GM19025 (cell line): ENCODE measurements at regions not wholly inside any gene's neighbourhood (a gene's known extent, or its start where the extent isn't known, plus 50 kb on each side); places are given as distances from the start of the nearest gene placed in this dataset.
"Not testable (repeated sequence)": the region's sequence is repeated elsewhere in the genome, so short reads cannot be mapped to it uniquely, and the experiment has no call there.

Source experiments
- ATAC-seq: cut with Tn5 transposase; IDR thresholded peaks from one replicate; pipeline ENCODE4 v1.9.1; 2021; ENCODE audit warnings: mild to moderate bottlenecking, low read depth, moderate library complexity; ENCODE audit not compliant: unreplicated experiment

DNA sequence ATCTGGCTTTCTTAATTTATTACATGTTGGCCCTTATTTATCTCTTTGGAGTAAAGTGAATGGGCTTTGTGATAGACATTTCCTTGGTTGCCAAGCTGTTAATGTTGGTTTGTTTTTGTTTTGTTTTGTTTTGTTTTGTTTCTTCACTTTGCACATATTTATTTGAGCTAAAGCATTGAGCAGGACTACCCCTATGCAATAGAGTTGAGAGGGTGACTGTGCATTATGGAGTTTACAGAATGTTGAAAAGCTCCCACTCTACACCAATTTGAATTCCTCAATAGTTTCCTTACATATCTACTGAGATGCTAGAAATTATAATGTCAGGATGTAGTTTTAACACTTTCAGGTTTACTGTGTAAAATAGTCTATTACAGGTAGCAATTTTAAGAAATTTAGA, 462.8 kb upstream of the CBLB start:
- no peak for ATAC-seq

DNA sequence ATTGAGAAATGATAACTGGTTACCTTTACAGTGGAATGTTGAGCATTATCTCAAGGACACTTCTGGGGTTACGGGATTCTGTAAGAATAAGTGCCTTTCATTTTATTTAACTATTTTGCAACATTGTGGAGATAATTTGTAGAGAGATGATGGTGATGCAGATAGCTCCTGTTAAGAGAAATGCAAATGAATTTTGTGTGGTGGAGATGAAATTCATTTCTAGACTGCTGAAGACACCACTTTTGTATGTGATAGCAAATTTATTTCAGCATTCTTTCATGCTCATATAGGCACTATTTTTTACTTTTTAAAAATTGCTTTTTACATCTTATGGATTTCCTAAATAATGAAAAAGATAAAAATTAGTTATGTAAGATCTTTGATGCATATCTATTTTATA, 463.3 kb upstream of the CBLB start:
- no peak for ATAC-seq

DNA sequence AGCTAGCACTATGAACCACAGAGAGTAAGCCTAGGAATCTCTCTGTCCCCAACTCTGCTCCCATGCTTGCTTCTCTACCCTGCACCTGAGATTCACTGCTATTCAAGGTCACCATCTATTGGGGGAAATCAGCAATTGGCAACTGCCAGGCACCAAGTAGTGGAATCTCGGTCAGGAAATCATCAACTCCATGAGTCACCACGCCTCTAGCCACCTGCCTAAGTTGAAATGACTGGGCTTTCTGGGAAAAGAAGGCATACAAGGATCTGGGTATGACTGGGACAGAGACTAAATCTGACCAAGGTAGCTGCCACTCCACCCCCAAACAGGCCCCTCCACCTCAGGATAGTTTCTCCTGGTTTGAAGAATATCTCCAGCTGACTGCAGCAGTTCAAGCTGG, 464.1 kb upstream of the CBLB start:
- peak; percentile 41 for ATAC-seq

- peak; percentile 61 for ATAC-seq
Observed at GRCh38 chr3:106333911-106334618, 465.3 kb upstream of the CBLB start.

DNA sequence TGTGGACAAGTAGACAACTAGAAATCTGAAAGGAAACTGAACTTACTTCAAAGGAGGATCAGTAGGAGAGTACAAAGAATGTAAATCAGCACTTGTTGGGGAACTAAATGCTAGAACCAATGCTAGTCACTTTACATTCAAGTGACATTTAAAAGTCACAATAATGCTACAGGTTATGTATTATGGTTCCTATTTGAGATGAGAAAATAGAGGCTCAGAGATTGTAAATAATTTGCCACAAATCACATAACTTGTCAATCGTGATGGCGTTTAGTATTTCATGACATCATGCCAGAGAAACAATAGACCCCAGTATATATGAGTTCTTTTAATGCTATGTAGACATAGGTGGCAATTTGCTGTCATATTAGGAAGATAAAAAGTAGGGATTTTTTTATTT, 467.8 kb upstream of the CBLB start:
- ATAC-seq = no peak

DNA sequence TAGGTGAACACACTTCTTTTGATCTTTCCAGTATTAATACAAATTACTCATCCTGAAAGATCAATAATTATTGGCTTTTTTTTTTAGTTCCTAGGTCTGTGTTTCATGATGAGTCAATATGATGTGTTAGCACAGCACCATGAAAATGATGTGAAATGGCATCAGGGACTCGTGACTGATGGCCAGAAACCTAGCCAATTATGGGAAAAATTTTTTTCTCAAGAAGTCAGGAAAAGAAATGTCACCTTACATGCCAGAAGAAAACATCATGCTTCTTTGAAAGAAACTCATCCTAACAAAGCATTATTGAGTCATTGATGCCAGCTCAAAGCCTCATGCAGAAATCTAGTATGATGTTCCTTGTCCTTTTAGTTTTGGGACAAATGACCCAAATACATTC, 468.3 kb upstream of the CBLB start:
- ATAC-seq = no peak

- ATAC-seq = no peak
Observed at GRCh38 chr3:106338582-106339214, 469.9 kb upstream of the CBLB start.

GRCh38 chr3:106339551-106339950, 470.7 kb upstream of the CBLB start:
- ATAC-seq = no peak

DNA sequence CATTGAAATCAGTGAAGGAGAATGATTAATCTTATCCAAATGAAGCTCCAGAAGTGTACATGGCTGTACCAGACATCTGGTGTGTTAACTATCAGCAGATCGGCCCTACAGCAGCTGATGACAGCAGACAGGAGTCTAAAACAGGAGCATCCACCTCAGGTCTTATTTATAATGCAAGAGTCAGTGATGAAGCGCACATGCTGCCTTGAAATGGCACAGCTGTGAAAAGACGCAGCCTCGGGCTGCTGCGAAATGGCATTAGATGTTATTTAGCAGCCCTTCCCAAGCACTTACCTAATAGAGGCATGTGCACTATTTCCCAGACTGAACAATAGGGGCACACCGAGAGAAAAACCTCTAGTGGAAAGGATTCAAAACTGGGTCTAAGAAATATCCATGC, 472.3 kb upstream of the CBLB start:
- ATAC-seq = no peak

DNA sequence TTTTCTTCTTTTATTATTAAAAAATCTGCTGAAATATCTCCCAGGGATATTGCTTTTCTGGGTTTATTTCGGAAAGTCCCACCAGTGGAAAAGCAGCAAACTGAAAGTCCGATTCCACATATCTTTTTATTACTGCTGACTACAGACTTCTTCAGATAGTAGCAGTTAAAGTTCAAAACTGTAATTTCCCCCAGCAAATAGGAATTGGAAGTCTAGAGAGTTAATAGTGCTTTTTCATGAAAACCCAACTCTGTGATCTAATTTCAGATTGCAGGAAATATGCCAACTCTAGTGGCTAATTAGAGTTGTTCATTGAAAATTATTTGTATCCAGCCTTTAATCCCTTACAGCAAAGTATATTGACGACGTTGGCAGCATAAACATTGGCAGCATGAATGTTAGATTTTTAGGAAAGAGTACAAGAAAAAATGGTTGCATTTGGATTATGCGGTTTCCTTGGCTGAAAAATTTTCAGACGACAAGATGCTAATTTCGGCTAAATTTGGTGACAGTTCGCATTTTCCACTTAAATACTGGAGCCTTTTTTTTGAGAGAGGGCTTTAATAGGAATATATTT, 472.9 kb upstream of the CBLB start:
- ATAC-seq = no peak

DNA sequence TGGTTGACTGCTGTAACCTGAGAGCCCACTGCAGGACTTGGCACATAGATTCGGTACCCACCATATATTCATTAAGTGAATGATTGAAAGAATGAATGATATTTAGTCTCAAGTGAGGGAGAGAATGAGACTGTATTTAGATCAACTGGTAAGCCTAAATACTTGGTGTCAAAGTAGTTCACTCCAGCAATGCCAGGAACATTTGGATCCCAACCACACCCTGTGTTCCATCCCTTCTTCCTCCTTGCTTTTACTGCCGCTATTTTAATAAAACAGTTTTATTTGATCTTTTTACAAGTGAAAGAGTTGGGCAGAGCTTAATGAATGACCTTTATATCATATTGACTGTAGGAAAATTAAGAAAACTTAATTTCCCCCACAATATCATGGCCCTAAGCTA, 473.6 kb upstream of the CBLB start:
- ATAC-seq = no peak

DNA sequence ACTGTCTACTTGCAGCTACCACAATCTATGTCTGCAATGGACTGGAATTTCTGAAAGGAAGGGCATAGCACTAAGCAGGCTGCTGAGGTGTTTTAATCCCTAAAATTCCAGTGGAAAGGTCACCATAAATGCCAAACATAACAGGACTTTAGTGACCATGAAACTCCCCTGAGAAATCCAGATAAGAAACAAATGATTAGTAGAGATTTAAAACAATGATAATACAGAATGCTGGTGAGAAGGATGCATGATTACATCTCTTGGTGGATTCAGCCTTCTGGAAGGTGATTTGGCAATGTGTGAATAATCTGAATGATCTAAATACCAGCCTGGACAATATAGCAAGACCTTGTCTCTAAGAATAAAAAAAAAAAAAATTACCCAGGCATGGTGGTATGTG, 475.0 kb upstream of the CBLB start:
- no peak for ATAC-seq

DNA sequence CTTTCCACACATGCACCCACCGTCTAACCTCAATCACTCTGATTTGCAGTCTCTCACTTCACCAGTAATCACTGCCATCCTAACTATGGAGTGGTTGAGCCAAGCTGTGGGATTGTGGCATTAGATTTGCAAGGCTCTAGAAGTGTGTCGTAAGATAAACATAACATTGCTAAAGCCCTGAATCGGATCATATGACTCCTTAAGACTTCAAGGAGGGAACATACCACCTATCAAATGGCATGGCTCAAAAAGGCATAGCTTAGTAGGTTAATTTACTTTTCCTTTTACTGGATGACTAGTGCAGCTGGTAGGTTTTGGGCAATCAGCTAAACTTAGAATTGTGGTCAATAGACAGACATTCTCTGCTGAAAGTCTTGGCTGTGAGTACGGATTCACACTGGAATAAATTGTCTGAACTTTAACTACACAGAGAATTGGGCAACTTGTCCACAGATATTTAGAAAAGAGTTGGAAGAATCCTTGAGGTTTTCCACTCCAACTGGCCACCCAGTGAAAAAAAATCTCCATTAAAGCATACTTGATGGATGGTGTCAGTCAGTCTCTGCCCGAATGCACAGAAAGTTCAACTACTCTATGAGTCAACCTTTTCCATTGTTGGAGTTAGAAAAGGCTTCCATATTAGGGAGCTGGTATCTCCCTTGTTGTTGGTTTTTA, 476.7 kb upstream of the CBLB start:
- no peak for ATAC-seq

GRCh38 chr3:106347350-106347749, 478.5 kb upstream of the CBLB start:
- no peak for ATAC-seq

GRCh38 chr3:106348139-106348690, 479.4 kb upstream of the CBLB start:
- no peak for ATAC-seq

DNA sequence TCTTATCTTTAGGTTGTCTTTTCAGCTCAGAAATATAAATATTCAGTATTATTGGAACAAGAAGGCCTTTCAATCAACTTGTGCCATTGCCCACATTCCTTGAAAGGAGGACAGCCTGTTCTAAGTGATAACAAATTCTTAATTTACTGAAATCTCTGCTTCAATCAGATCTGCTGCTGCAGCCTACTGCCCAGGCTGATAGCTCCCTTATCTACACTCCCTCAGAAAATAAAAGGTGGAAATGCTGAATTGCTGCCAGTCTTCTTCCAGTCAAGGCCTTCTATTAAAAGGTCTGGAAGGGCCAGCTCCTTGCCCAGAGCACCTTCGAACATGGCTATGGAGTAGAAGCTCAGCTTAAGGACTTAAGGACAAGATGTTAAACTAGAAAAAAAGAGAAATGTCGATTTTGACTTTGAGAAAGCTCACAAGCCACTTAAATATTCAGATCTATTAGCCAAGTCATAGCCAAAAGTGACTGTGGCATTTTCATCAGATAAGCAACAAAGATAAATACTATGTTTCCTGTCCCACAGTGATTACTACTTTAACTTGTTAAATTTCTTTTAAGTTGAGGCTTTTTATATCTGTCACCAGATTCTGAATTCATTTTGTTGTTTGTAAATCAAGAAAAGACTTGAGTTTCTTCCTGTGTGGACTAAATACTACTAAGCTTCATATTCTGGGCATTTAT, 480.5 kb upstream of the CBLB start:
- no peak for ATAC-seq

GRCh38 chr3:106355873-106356272, 487.1 kb upstream of the CBLB start:
- ATAC-seq = no peak

DNA sequence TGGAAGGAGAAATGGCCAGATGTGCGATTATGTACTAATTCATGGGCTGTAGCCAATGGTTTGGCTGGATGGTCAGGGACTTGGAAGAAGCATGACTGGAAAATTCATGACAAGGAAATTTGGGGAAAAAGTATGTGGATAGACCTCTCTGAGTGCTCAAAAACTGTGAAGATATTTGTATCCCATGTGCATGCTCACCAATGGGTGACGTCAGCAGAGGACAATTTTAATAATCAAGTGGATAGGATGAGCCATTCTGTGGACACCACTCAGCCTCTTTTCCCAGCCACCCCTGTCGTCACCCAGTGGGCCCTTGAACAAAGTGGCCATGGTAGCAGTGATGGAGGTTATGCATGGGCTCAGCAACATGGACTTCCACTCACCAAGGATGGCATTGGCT, 490.9 kb upstream of the CBLB start:
- ATAC-seq = no peak

DNA sequence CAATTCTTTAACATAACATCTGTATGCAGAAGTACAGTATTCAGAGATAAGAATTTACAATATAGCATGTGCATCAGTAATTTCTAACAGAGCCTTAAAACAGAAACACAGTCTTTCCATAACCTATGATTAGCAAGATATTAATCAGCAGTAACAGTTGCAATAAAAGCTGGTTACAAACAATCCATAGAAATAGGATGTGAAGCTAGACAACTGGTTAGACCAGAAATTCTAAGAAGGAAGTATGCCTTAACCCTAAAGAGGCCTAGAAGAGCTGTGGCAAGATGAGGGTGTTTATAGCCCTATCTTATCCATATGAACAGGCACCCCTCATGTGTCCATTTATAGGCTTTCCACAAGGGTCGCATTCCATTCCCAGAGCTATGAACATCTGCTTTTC, 492.1 kb upstream of the CBLB start:
- not testable (repeated sequence) for ATAC-seq

GRCh38 chr3:106364477-106364876, 495.7 kb upstream of the CBLB start:
- ATAC-seq = no peak
